GM10266 (cell line): ENCODE measurements at regions not wholly inside any gene's neighbourhood (a gene's known extent, or its start where the extent isn't known, plus 50 kb on each side); places are given as distances from the start of the nearest gene placed in this dataset.

Experiments
- DNase-seq: peaks from one replicate; pipeline ENCODE4 v3.0.0; 2012; ENCODE audit errors: extremely low spot score
- TF ChIP-seq, protein P1 (sequence below): IDR thresholded peaks from 2 replicates; pipeline ENCODE4 v1.5.1; 2012; ENCODE audit warnings: mild to moderate bottlenecking, low read depth; ENCODE audit not compliant: control insufficient read depth, insufficient read depth; ENCODE audit errors: missing control alignments

DNA sequence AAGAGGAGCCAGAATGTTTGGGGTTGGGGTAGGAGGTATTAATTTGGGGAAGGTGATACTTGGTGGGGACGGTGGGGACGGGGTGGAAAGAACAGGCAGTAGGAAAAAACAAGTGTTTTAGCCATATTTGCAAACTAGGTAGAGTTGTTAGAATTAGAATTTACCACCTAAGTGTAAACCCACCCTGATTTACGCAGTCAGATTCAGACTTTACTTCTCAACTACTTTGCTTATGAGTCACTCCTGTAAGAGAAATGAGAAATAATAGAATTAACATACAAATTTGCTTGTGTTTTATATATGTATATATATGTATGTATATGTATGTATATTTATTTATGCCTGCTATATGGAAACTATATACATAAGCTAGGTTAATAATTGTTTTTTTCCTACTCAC lies 1168.2 kb upstream of the ZEB2 start:
- TF ChIP-seq, protein P1, sequence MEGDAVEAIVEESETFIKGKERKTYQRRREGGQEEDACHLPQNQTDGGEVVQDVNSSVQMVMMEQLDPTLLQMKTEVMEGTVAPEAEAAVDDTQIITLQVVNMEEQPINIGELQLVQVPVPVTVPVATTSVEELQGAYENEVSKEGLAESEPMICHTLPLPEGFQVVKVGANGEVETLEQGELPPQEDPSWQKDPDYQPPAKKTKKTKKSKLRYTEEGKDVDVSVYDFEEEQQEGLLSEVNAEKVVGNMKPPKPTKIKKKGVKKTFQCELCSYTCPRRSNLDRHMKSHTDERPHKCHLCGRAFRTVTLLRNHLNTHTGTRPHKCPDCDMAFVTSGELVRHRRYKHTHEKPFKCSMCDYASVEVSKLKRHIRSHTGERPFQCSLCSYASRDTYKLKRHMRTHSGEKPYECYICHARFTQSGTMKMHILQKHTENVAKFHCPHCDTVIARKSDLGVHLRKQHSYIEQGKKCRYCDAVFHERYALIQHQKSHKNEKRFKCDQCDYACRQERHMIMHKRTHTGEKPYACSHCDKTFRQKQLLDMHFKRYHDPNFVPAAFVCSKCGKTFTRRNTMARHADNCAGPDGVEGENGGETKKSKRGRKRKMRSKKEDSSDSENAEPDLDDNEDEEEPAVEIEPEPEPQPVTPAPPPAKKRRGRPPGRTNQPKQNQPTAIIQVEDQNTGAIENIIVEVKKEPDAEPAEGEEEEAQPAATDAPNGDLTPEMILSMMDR, result no peak
- DNase-seq, result no peak

GRCh38 chr2:145687442-145688134 lies 1167.7 kb upstream of the ZEB2 start:
- no peak for DNase-seq
- TF ChIP-seq, protein P1, result no peak

- DNase-seq, result no peak
- TF ChIP-seq, protein P1, result no peak
Observed at GRCh38 chr2:145685383-145686050, 1165.6 kb upstream of the ZEB2 start.

- TF ChIP-seq, protein P1, result no peak
- DNase-seq, result no peak
Observed at GRCh38 chr2:145682546-145683157, 1162.7 kb upstream of the ZEB2 start.

DNA sequence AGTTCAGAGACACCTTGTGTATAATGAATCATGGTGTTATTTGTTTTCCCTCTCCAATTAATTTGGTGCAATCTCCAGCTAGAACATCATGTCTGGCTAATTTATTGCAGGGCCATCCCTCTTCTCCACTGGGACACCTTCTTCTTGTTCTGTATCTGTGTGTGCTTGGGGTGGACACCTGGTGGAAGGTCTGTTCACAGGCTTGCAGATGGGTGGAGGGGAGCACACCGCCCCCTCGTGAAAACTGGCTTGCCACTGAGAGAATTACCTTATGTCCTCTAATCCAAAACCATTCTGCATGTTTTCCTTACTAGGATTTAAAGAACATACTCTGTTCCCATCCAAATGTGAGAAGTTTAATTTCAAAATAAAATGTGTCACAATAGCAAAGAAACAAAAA lies 1160.4 kb upstream of the ZEB2 start:
- TF ChIP-seq, protein P1, result no peak
- no peak for DNase-seq

GRCh38 chr2:145677371-145677770 lies 1157.5 kb upstream of the ZEB2 start:
- DNase-seq, result no peak
- TF ChIP-seq, protein P1, result no peak

DNA sequence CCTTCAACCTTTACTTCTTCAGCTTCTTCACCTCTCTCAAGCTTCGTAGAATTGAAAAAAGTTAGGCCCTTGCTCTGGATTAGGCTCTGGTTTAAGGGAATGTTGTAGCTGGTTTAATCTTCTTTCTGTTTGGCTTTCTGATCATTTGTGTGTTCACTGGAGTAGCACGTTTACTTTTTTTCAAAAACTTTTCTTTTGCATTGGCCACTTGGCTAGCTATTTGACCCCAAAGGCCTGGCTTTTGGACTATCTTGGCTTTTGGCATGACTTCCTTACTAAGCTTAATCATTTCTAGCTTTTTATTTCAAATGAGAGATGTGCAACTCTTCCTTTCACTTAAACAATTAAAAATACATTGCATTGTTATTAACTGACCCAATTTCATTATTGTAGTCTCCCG lies 1154.8 kb upstream of the ZEB2 start:
- DNase-seq, result no peak
- TF ChIP-seq, protein P1, result no peak
